Fibroblast of lung (primary cell): ENCODE measurements at regions not wholly inside any gene's neighbourhood (a gene's known extent, or its start where the extent isn't known, plus 50 kb on each side); places are given as distances from the start of the nearest gene placed in this dataset.

ENCODE experiments used
- CTCF ChIP-seq, 2 donors: IDR thresholded peaks in 1 of 2; conservative IDR thresholded peaks in 1 of 2; 1 replicate in 1 of 2; 2 replicates in 1 of 2; pipeline ENCODE4 v1.5.1; 2011 to 2012; ENCODE audit warnings: low read length in 2 of 2, control low read depth in 1 of 2, inconsistent platforms in 1 of 2, low read depth in 1 of 2, mild to moderate bottlenecking in 1 of 2
- EZH2 ChIP-seq: IDR thresholded peaks from 2 replicates; pipeline ENCODE4 v1.5.1; 2012; ENCODE audit warnings: low read length, control low read depth, mild to moderate bottlenecking; ENCODE audit errors: missing control alignments

GRCh38 chr3:38996193-38996592, 55.6 kb downstream of the SCN11A start:
- no peak for TF ChIP-seq CTCF (conservative IDR thresholded peaks at IDR 0.05 in 1 of 2, IDR thresholded peaks at IDR 0.05 in 1 of 2; ENCODE audit: low read depth in 1 of 2, low read length in 2 of 2)
- no peak for TF ChIP-seq EZH2
